ENCODE measurements at regions not wholly inside any gene's neighbourhood (a gene's known extent, or its start where the extent isn't known, plus 50 kb on each side); places are given as distances from the start of the nearest gene placed in this dataset.

- no peaks in the 10 kb centered on the region for H3K9me1 ChIP-seq (ENCODE audit: control insufficient read depth, insufficient read depth, low read length)
- no peak for TF ChIP-seq PATZ1 (CRISPR knock-in tag; IDR thresholded peaks at IDR 0.05; ENCODE audit: borderline replicate concordance)
- no peak for TF ChIP-seq RUNX1 (IDR thresholded peaks at IDR 0.05; ENCODE audit: low read depth)
- no peak for TF ChIP-seq MEF2D (tag; conservative IDR thresholded peaks at IDR 0.05; ENCODE audit: low read depth)
- no peak for TF ChIP-seq XRCC4 (IDR thresholded peaks at IDR 0.05; ENCODE audit: extremely low read depth, insufficient read depth, insufficient read length)
- no peak for TF ChIP-seq ZBTB33 (CRISPR knock-in tag; IDR thresholded peaks at IDR 0.05)
- TF ChIP-seq ZZZ3 (IDR thresholded peaks at IDR 0.05), result no peak
- TF ChIP-seq POLR2G (IDR thresholded peaks at IDR 0.05; ENCODE audit: low read depth, low read length), result no peak
- DNase-seq (ENCODE audit: extremely low read depth in 1 of 4, low spot score in 3 of 4) (no peak), ATAC-seq (no peak), FAIRE-seq (no peak)
- POLR2A ChIA-PET, result no interaction called here
- H3K9me3 ChIP-seq (replicated peaks; ENCODE audit: control insufficient read depth, insufficient read depth, low read depth, low read length), result no peaks in the 10 kb centered on the region
- CTCF ChIA-PET (ENCODE audit: low intra/inter-chr PET ratio), result no interaction called here
- no peak overlapping the region for H3K27ac ChIP-seq (ENCODE audit: extremely low read depth, low read depth, low read length)
- no peaks in the 10 kb centered on the region for H3K27me3 ChIP-seq (ENCODE audit: control insufficient read depth in 2 of 2, insufficient read depth in 2 of 2, low read length in 2 of 2)
- no peak overlapping the region for H3K4me2 ChIP-seq (ENCODE audit: insufficient read depth, low read length)
- H3K79me2 ChIP-seq (ENCODE audit: control insufficient read depth, insufficient read depth, low read length), result no peaks in the 10 kb centered on the region
- H3K4me1 ChIP-seq (replicated peaks in 1 of 2; ENCODE audit: control insufficient read depth in 2 of 2, insufficient read depth in 2 of 2, low read length in 2 of 2), result no peaks in the 10 kb centered on the region
- no peaks in the 10 kb centered on the region for H3K36me3 ChIP-seq (ENCODE audit: control insufficient read depth, insufficient read depth, low read length)
- in situ Hi-C loops (cut with MboI), result no loop called here
- H3K4me3 ChIP-seq, result no peak overlapping the region
- no peak overlapping the region for H2AFZ ChIP-seq (ENCODE audit: low read depth, low read length)
- H3K9ac ChIP-seq (ENCODE audit: insufficient read depth in 1 of 2, low read depth in 2 of 2, low read length in 2 of 2), result no peak overlapping the region
- intact Hi-C loops (cut with micrococcal nuclease), result no loop called here
- WGBS (ENCODE audit: insufficient coverage, low coverage, missing lambda C conversion rate), result 0% methylated on average over 2 of the region's 2 CpGs
- no TSS peak for BruUV-seq (replicated peaks)
- no peaks in the 10 kb centered on the region for H4K20me1 ChIP-seq (replicated peaks; ENCODE audit: control insufficient read depth, insufficient read depth, low read length)
Observed at GRCh38 chr7:54188843-54189242, 353.3 kb upstream of the VSTM2A start.
